KOPT-K1 (cell line): ENCODE measurements at regions not wholly inside any gene's neighbourhood (a gene's known extent, or its start where the extent isn't known, plus 50 kb on each side); places are given as distances from the start of the nearest gene placed in this dataset.

Experiments used
- H3K27ac ChIP-seq: fragments of 200-600 bp; sonication (generic); 2 replicates; pipeline ENCODE4 v1.5.1; 2016; ENCODE audit warnings: antibody characterized with exemption, mild to moderate bottlenecking, low read depth, low read length; ENCODE audit not compliant: poor library complexity, severe bottlenecking
- H3K36me3 ChIP-seq: fragments of 200-600 bp; sonication (generic); 2 replicates; pipeline ENCODE4 v1.5.1; 2017; ENCODE audit warnings: antibody characterized with exemption, mild to moderate bottlenecking, low read length, moderate library complexity; ENCODE audit not compliant: insufficient read depth
- H3K9me3 ChIP-seq: fragments of 200-600 bp; sonication (generic); 2 replicates; pipeline ENCODE4 v1.5.1; 2017; ENCODE audit warnings: antibody characterized with exemption, low read length, mild to moderate bottlenecking; ENCODE audit not compliant: insufficient read depth, poor library complexity, severe bottlenecking

DNA sequence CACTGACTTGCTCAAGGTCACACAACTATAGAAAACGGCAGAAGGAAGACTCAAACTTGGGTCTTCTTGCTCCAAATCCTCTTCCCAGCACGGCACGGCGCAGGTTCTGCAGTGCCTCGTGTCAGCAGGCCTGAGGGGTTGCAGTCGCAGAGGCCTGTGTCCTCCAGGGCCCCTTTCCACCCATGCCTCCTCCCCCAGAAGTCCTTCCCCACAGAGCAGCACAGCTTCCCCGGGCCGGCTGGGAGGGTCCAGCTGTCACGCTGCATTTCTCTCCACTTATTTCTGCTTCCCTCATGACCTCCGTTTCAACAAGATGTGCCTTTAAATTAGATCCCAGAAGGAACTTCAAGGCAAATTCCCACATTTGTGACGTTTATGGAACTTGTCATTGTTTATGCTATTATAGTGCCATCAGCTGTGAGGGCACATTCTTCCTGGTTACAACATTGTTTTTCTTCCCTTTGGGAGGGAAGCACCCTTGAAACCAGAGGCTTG, 148.4 kb downstream of the C5orf15 start:
- no peak overlapping the region for H3K27ac ChIP-seq
- no peaks in the 10 kb centered on the region for H3K9me3 ChIP-seq

GRCh38 chr5:133818869-133819600, 149.4 kb downstream of the C5orf15 start:
- Histone ChIP-seq H3K36me3 (no peaks in the 10 kb centered on the region), H3K27ac (no peak overlapping the region), H3K9me3 (no peaks in the 10 kb centered on the region)

More for the DNA sequence above, 148.4 kb downstream of the C5orf15 start:
- no peaks in the 10 kb centered on the region for H3K36me3 ChIP-seq

DNA sequence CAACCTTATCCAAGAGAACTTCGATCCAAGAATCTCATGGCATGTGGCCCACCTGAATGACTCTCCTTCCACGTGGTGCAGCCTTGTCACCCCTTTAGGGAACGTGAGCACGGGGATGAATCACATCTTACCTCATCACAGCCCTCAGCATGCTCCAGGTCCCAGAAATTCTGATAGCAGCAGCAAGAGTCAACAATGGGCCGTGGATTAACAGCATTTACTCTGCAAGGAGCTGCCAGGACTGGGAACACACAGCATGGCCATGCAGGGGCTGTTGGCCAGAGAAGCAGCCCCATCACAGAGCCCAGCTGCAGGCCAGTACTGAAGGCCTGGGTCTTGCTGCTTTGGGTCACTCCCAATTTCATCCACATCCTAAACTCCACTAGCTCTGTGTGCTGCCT, 150.4 kb downstream of the C5orf15 start:
- no peaks in the 10 kb centered on the region for H3K9me3 ChIP-seq
- H3K27ac ChIP-seq, result no peak overlapping the region
- H3K36me3 ChIP-seq, result no peaks in the 10 kb centered on the region

- Histone ChIP-seq H3K27ac (no peak overlapping the region), H3K36me3 (no peaks in the 10 kb centered on the region), H3K9me3 (no peaks in the 10 kb centered on the region)
Measured at GRCh38 chr5:133817456-133817855, 151.0 kb downstream of the C5orf15 start.

- H3K36me3 ChIP-seq, result no peaks in the 10 kb centered on the region
- no peaks in the 10 kb centered on the region for H3K9me3 ChIP-seq
- H3K27ac ChIP-seq, result no peak overlapping the region
Measured at GRCh38 chr5:133816791-133817190, 151.6 kb downstream of the C5orf15 start.

GRCh38 chr5:133814152-133814551, 154.3 kb downstream of the C5orf15 start:
- H3K27ac ChIP-seq, result no peak overlapping the region
- no peaks in the 10 kb centered on the region for H3K9me3 ChIP-seq
- no peaks in the 10 kb centered on the region for H3K36me3 ChIP-seq

DNA sequence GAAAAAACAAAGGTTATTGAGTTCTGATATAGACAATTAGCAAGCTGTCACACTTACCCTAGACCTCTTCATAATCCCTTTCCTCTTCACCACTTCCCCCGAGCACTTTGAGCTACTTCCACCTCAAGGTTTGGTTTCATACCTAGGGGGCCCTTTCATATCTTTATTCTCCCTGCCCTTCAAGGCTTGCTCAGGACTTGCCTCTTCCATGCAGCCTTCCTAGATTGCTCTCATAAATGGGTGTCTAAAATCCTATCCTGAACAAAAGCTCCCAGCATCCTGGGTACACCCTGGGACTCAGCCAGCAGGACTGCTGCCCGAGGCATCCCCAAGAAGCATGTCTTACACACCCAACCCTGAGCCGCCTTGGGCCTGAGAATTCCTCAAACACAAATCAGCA, 157.3 kb downstream of the C5orf15 start:
- Histone ChIP-seq H3K27ac (no peak overlapping the region), H3K36me3 (no peaks in the 10 kb centered on the region)

DNA sequence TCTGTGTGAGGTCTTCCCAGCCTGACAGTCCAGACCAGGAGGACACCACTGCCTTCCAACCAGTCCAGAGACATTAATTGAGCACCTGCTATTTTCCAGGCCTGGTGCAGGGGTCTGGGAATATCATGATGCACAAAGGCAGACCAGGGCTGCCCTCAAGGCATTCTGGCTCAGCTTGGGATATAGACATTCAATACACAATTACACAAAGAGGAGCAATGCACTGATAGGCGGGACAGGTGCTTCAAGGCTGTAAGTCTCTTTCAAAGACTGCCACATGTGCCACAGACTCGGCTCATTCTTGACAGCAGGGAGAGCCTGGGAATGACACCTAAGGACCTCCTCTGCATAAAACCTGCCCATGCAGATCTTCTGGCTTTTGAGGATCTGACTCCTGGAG, 158.6 kb downstream of the C5orf15 start:
- H3K36me3 ChIP-seq, result no peaks in the 10 kb centered on the region
- H3K9me3 ChIP-seq, result no peaks in the 10 kb centered on the region
- H3K27ac ChIP-seq, result no peak overlapping the region

More for the DNA sequence above, 157.3 kb downstream of the C5orf15 start:
- no peaks in the 10 kb centered on the region for H3K9me3 ChIP-seq

GRCh38 chr5:133807348-133807747, 161.1 kb downstream of the C5orf15 start:
- H3K27ac ChIP-seq, result no peak overlapping the region
- no peaks in the 10 kb centered on the region for H3K36me3 ChIP-seq
- no peaks in the 10 kb centered on the region for H3K9me3 ChIP-seq

GRCh38 chr5:133806847-133807246, 161.6 kb downstream of the C5orf15 start:
- Histone ChIP-seq H3K9me3 (no peaks in the 10 kb centered on the region), H3K36me3 (no peaks in the 10 kb centered on the region), H3K27ac (no peak overlapping the region)

DNA sequence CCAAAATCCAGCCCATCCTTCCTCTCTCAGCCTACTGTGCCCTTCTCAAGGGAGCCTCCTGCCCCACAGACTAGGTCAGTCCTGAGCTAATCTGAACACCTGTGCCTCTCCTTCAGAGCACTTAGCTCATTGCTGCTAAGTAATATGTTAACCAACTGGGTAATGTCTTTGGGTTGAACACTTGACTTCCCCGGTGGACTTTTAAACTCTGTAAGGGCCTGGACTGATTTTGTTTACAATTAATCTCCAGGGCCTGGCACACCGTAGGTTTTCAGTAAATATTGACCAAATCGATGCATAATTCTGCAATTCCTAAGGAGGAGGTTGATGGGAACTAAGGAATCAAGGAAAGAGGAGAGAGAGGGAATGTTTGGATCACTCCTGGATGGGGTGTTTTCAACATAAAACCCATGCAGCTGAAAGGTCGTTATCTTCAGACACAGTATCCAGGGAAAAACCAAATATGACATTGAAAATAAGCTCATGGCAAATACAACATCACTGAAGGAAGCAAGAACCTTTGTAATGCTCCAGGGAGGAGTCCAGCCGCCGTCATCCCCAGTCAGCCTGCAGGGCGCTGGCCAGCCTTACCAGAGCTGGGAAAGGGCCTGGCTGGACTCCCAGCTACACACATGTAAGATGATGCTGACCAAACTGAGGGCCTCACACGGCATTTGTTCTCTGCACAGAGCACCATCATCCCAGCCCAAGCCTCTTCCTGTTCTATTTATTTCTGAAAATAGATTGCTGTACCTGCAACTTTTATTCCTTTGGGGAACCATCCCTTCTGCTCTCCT, 166.3 kb downstream of the C5orf15 start:
- no peaks in the 10 kb centered on the region for H3K9me3 ChIP-seq
- no peak overlapping the region for H3K27ac ChIP-seq
- no peaks in the 10 kb centered on the region for H3K36me3 ChIP-seq

DNA sequence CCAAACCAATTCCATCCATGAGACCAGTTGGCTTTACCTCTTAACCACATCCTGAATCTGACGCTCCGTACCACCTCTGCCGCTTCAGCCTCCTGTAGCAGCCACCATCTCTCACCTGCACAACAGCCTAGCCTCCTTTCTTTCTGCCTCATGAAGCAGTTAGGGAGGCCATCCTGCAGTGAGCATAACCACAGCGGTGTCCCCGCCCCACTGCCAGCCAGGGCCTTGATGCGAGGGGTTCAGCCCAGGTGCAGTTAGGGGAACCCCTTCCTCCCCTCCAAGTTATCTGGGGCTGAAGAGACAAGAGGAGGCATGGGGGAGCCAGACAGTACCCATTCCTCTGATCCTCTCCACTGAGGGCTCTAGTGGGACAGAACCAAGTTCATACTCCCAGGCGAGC, 167.0 kb downstream of the C5orf15 start:
- no peak overlapping the region for H3K27ac ChIP-seq
- no peaks in the 10 kb centered on the region for H3K36me3 ChIP-seq
- H3K9me3 ChIP-seq, result no peaks in the 10 kb centered on the region

- no peaks in the 10 kb centered on the region for H3K36me3 ChIP-seq
- H3K27ac ChIP-seq, result no peak overlapping the region
- H3K9me3 ChIP-seq, result no peaks in the 10 kb centered on the region
Measured at GRCh38 chr5:133799571-133800237, 168.7 kb downstream of the C5orf15 start.

DNA sequence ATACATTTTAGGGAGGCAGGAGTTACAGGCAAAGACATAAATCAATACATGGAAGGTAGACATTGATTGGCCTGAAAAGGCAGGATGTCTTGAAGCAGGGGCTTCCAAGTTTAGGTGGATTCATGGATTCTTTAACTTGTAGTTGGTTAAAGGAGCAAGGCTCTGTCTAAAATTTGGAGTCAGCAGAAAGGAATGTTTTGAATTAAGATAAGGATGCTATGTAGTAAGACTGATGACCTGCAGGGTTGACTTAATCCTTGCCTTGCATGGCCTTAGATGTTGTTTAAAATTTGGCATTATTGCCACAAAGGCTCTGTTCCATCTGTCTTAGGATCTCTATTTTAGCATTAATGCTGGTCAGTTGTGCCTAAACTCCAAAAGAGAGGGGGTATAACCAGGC, 171.3 kb downstream of the C5orf15 start:
- Histone ChIP-seq H3K27ac (no peak overlapping the region), H3K9me3 (no peaks in the 10 kb centered on the region), H3K36me3 (no peaks in the 10 kb centered on the region)

DNA sequence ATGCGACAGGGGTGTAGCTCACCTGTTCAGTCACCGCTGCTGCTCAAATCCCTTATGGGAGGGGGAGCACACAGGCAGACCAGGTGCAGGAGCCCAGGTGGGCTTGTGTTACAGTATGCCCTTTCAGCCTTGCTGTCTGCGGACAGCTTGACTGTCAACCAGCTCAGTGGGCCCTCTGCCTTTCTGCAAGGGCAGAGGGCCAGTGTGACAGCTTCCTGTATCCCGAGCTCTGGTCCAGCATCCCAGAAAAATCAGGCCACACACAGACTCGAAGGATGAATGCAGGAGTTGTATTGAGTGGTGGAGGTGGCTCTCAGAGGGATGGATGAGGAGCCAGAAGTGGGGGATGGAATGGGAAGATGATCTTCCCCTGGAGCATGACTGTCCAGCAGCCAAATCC, 172.2 kb downstream of the C5orf15 start:
- Histone ChIP-seq H3K9me3 (no peaks in the 10 kb centered on the region), H3K36me3 (no peaks in the 10 kb centered on the region), H3K27ac (no peak overlapping the region)
